Naive thymus-derived CD4-positive, alpha-beta T cell (primary cell): ENCODE measurements at regions not wholly inside any gene's neighbourhood (a gene's known extent, or its start where the extent isn't known, plus 50 kb on each side); places are given as distances from the start of the nearest gene placed in this dataset.
A peak's percentile ranks its signal among the peaks of the same experiment; 100 is the strongest.
"Not testable (repeated sequence)": the region's sequence is repeated elsewhere in the genome, so short reads cannot be mapped to it uniquely, and the experiment has no call there.

Source experiments
- ATAC-seq: fragments of 150-1000 bp; cut with Tn5 transposase; 2 replicates; pipeline ENCODE4 v1.10.0; 2021; ENCODE audit warnings: mild to moderate bottlenecking, moderate library complexity
- CTCF ChIA-PET: fragments of 350-600 bp; sonication (Branson Sonifier 250); formaldehyde crosslinking; loops from one replicate; lab custom pipeline; 2021; ENCODE audit warnings: antibody characterized with exemption; lab: Charles Lee
- POLR2A ChIA-PET: fragments of 350-600 bp; sonication (Branson Sonifier 250); formaldehyde crosslinking; loops from one replicate; lab custom pipeline; 2021; ENCODE audit warnings: antibody characterized with exemption, inconsistent platforms; lab: Charles Lee
- DNase-seq, 9 donors: peaks; one replicate each; pipeline versions ENCODE4 v3.0.0 to v3.0.0-alpha.2; 2020 to 2022; ENCODE audit warnings: mixed read lengths in 1 of 9
- H3K27ac ChIP-seq: one replicate; pipeline ENCODE4 v1.7.0; 2013; ENCODE audit warnings: mild to moderate bottlenecking, low read depth, low read length, moderate library complexity
- H3K27me3 ChIP-seq, 2 donors: one replicate each; pipeline ENCODE4 v1.7.0; 2013; ENCODE audit warnings: low read length in 2 of 2, mild to moderate bottlenecking in 2 of 2, moderate library complexity in 2 of 2; ENCODE audit not compliant: control insufficient read depth in 2 of 2, insufficient read depth in 2 of 2
- H3K36me3 ChIP-seq, 3 experiments: 1 replicate in 2 of 3; 2 replicates in 1 of 3; pipeline ENCODE4 v1.7.0; 2013; ENCODE audit warnings: low read length in 3 of 3, mild to moderate bottlenecking in 3 of 3, moderate library complexity in 1 of 3; ENCODE audit not compliant: insufficient read depth in 3 of 3, control insufficient read depth in 2 of 3
- H3K4me1 ChIP-seq, 2 donors: one replicate each; pipeline ENCODE4 v1.7.0; 2013; ENCODE audit warnings: low read length in 2 of 2, mild to moderate bottlenecking in 2 of 2, moderate library complexity in 1 of 2; ENCODE audit not compliant: control insufficient read depth in 2 of 2, insufficient read depth in 2 of 2
- H3K4me3 ChIP-seq: 2 replicates; pipeline ENCODE4 v1.7.0; 2013; ENCODE audit warnings: mild to moderate bottlenecking, low read length
- H3K9me3 ChIP-seq, 3 experiments: 1 replicate in 2 of 3; 2 replicates in 1 of 3; pipeline ENCODE4 v1.7.0; 2013; ENCODE audit warnings: low read length in 3 of 3; ENCODE audit not compliant: control insufficient read depth in 2 of 3
- H3K27ac Mint-ChIP-seq, 9 donors: one replicate each; pipeline ENCODE4 v1.8.0; 2020 to 2022; ENCODE audit warnings: mixed read lengths in 9 of 9, mild to moderate bottlenecking in 8 of 9, moderate library complexity in 5 of 9, inconsistent platforms in 2 of 9
- H3K27me3 Mint-ChIP-seq, 5 donors: one replicate each; pipeline ENCODE4 v1.8.0; 2021 to 2022; ENCODE audit warnings: mixed read lengths in 5 of 5, mild to moderate bottlenecking in 1 of 5
- H3K36me3 Mint-ChIP-seq, 5 donors: one replicate each; pipeline ENCODE4 v1.8.0; 2020 to 2022; ENCODE audit warnings: mixed read lengths in 5 of 5, mild to moderate bottlenecking in 3 of 5, inconsistent platforms in 1 of 5
- H3K4me1 Mint-ChIP-seq, 7 donors: one replicate each; pipeline ENCODE4 v1.8.0; 2020 to 2022; ENCODE audit warnings: mixed read lengths in 7 of 7, mild to moderate bottlenecking in 3 of 7, inconsistent platforms in 1 of 7
- H3K4me3 Mint-ChIP-seq, 10 donors: one replicate each; pipeline ENCODE4 v1.8.0; 2020 to 2022; ENCODE audit warnings: mild to moderate bottlenecking in 10 of 10, mixed read lengths in 10 of 10, moderate library complexity in 6 of 10, inconsistent platforms in 2 of 10
- H3K9me3 Mint-ChIP-seq, 11 donors: one replicate each; pipeline ENCODE4 v1.8.0; 2020 to 2022; ENCODE audit warnings: mixed read lengths in 11 of 11, mild to moderate bottlenecking in 4 of 11, inconsistent platforms in 1 of 11, moderate library complexity in 1 of 11
- intact Hi-C, 2 donors: fragments of 100-400 bp; cut with micrococcal nuclease; formaldehyde crosslinking; loops; one replicate each; pipeline ENCODE4 v1.15.1; 2023

DNA sequence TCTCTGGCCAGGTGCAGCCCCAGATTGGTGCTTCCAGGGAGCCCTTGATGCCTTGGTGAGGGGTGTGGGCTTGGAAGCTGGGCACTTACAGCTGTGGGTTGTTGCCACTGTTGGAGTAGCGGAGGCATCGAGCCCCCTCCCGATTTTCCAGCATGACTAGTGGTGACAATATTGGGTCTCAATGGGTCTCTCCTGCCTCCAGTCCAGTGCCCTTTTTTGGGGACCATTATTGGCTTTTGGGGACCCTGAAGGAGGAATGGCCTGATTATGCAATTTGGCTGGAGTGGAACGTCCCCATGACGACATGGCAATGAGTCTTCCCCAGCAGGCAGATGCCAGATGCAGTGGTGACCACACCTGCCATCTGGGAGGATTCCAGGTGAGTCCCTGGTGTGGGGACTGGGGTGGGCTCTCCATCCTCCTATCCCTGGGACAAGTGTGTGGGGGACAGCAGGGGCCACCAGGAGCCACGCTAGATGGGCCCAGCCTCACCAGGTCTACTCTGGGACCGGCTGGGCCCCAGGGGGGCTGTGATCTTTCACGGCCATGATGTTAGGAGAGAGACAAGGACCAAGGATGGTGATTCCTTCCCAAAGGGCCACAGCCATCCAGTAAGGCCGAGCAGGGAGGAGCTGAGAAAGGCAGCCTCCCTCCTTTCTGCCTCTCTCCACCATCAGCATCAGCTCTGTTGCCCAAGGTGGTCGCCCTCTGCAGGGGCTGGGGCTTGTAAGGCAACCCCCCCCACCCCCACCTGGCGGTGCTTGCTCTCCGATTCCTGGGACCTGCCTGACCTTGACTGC lies 196.8 kb downstream of the GOLGA6L6 start:
- Histone ChIP-seq H3K36me3 (no peaks in the 10 kb centered on the region), H3K4me1 (no peaks in the 10 kb centered on the region), H3K4me3 (no peak overlapping the region), H3K27ac (no peak overlapping the region), H3K9me3 (peaks cover 0 to 9% (median 0%) of the 10 kb centered on the region in 3 experiments), H3K27me3 (no peaks in the 10 kb centered on the region)
- Mint-ChIP-seq H3K9me3 (no peaks in the 10 kb centered on the region), H3K4me1 (no peaks in the 10 kb centered on the region), H3K4me3 (no peak overlapping the region), H3K36me3 (no peaks in the 10 kb centered on the region), H3K27me3 (peaks cover 0 to 2% (median 0%) of the 10 kb centered on the region in 5 donors), H3K27ac (no peak overlapping the region)
- ATAC-seq (no peak), DNase-seq (no peak)
- intact Hi-C loops, result no loop called here
- CTCF ChIA-PET, result no interaction called here
- POLR2A ChIA-PET, result no interaction called here

DNA sequence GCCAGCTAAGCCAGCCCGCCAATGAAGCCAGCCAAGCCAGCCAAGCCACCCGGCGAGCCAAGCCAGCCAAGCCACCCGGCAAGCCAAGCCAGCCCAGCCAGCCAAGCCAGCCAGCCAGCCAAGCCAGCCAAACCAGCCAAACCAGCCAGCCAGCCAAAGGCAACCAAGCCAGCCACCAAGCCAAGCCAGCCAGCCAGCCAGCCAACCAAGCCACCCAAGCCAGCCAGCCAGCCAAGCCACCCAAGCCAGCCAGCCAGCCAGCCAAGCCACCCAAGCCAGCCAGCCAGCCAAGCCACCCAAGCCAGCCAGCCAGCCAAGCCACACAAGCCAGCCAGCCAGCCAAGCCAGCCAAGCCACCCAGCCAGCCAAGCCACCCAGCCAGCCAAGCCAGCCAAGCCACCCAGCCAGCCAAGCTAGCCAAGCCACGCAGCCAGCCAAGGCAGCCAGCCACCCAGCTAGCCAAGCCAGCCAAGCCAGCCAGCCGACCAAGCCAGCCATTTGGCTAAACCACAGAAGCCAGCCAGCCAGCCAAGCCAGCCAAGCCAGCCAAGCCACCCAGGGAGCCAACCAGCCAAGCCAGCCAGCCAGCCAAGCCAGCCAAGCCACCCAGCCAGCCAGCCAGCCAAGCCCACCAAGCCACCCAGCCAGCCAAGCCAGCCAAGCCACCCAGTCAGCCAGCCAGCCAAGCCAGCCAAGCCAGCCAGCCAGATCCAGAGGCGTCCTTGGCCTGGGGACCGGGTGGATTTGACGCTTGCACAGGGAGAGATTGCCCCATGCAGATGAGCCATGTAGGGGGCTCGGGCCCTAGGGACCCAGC lies 198.0 kb downstream of the GOLGA6L6 start:
- H3K4me3 Mint-ChIP-seq, H3K27ac Mint-ChIP-seq, H3K27me3 Mint-ChIP-seq, H3K9me3 ChIP-seq, H3K4me1 ChIP-seq, H3K4me1 Mint-ChIP-seq, CTCF ChIA-PET, H3K4me3 ChIP-seq, H3K36me3 Mint-ChIP-seq, H3K27ac ChIP-seq, H3K27me3 ChIP-seq, DNase-seq, H3K9me3 Mint-ChIP-seq, POLR2A ChIA-PET, H3K36me3 ChIP-seq, ATAC-seq, intact Hi-C loops: not testable (repeated sequence)

DNA sequence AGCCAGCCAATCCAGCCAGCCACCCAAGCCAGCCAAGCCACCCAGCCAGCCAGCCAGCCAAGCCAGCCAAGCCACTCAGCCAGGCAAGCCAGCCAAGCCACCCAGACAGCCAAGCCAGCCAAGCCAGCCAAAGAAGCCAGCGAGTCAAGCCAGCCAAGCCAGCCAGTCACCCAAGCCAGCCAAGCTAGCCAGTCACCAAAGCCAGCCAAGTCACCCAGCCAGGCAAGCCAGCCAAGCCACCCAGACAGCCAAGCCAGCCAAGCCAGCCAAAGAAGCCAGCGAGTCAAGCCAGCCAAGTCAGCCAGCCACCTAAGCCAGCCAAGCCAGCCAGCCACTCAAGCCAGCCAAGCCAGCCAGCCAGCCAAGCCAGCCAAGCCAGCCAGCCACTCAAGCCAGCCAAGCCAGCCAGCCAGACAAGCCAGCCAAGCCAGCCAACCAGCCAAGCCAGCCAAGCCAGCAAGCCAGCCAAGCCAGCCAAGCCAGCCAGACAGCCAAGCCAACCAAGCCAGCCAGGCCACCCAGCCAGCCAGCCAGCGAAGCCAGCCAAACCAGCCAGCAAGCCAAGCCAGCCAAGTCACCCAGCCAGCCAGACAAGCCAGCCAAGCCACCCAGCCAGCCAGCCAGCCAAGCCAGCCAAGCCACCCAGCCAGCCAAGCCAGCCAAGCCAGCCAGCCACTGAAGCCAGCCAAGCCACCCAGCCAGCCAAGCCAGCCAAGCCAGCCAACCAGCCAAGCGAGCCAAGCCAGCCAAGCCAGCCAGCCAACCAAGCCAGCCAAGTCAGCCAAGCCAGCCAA lies 198.8 kb downstream of the GOLGA6L6 start:
- POLR2A ChIA-PET, result not testable (repeated sequence)

DNA sequence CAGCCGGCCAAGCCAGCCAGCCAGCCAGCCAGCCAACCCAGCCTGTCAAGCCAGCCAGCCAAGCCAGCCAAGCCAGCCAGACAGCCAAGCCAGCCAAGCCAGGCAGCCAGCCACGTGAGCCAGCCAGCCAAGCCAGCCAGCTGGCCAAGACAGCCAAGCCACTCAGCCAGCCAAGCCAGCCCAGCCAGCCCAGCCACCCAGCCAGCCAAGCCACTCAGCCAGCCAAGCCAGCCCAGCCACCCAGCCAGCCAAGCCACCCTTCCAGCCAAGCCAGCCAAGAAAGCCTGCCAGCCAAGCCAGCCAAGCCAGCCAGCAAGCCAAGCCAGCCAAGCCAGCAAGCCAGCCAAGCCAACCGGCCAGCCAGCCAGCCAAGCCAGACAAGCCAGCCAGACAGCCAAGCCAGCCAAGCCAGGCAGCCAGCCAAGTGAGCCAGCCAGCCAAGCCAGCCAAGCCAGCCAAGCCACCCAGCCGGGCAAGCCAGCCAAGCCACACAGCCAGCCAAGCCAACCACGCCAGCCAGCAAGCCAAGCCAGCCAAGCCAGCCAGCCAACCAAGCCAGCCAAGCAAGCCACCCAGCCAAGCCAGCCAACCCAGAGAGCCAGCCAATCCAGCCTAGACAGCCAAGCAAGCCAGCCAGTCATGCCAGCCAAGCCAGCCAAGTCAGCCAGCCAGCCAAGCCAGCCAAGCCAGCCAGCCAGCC lies 199.5 kb downstream of the GOLGA6L6 start:
- Mint-ChIP-seq H3K4me3 (no peak overlapping the region), H3K4me1 (no peaks in the 10 kb centered on the region), H3K9me3 (peaks cover 0 to 6% (median 3%) of the 10 kb centered on the region in 11 donors), H3K27ac (no peak overlapping the region), H3K27me3 (no peaks in the 10 kb centered on the region), H3K36me3 (peaks cover 0 to 2% (median 0%) of the 10 kb centered on the region in 5 donors)
- peak; percentile 22 for ATAC-seq
- H3K36me3 ChIP-seq, result no peaks in the 10 kb centered on the region
- H3K4me3 ChIP-seq, result no peak overlapping the region
- POLR2A ChIA-PET, result no interaction called here
- CTCF ChIA-PET, result no interaction called here
- H3K27me3 ChIP-seq, result no peaks in the 10 kb centered on the region
- DNase-seq, result peak in 5 of 9 donors; percentile 38 to 53 (median 44)
- intact Hi-C loops, result no loop called here
- H3K9me3 ChIP-seq, result peaks cover 0 to 9% (median 0%) of the 10 kb centered on the region in 3 experiments
- no peaks in the 10 kb centered on the region for H3K4me1 ChIP-seq
- no peak overlapping the region for H3K27ac ChIP-seq

More for the DNA sequence above, 198.8 kb downstream of the GOLGA6L6 start:
- H3K9me3 Mint-ChIP-seq, H3K4me1 Mint-ChIP-seq, H3K36me3 Mint-ChIP-seq, CTCF ChIA-PET, H3K27ac ChIP-seq, ATAC-seq, H3K4me3 ChIP-seq, H3K27me3 ChIP-seq, H3K27me3 Mint-ChIP-seq, H3K9me3 ChIP-seq, H3K27ac Mint-ChIP-seq, DNase-seq, H3K36me3 ChIP-seq, H3K4me3 Mint-ChIP-seq, H3K4me1 ChIP-seq, intact Hi-C loops: not testable (repeated sequence)

DNA sequence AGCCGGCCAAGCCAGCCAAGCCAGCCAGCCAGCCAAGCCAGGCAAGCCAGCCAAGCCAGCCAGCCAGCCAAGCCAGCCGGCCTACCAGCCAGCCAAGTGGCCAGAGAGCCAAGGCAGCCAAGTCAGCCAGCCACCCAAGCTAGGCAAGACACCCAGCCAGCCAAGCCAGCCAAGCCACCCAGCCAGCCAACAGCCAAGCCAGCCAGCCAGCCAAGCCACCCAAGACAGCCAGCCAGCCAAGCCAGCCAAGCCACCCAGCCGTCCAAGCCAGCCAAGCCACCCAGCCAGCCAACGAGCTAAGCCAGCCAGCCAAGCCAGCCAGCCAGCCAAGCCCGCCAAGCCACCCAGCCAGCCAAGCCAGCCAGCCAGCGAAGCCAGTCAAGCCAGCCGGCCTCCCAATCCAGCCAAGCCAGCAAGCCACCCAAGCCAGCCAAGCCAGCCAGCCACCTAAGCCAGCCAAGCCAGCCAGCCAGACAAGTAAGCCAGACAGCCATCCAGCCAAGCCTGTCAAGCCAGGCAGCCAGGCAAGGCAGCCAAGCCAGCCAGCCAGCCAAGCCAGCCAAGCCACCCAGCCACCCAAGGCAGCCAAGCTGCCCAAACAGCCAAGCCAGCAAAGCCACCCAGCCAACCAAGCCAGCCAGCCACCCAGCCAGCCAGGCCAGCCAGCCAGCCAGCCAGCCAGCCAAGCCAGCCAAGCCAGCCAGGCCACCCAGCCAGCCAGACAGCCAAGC lies 200.5 kb downstream of the GOLGA6L6 start:
- POLR2A ChIA-PET, result interaction anchor here (0.7 kb wide), 1 partner anchor 45 kb away, joined by 4 read pairs; no protein-coding TSS in a partner anchor
- Histone ChIP-seq H3K36me3 (no peaks in the 10 kb centered on the region), H3K27me3 (no peaks in the 10 kb centered on the region), H3K4me1 (no peaks in the 10 kb centered on the region), H3K9me3 (peaks cover 0 to 5% (median 0%) of the 10 kb centered on the region in 3 experiments), H3K4me3 (no peak overlapping the region), H3K27ac (no peak overlapping the region)
- Mint-ChIP-seq H3K27ac (no peak overlapping the region), H3K36me3 (peaks cover 0 to 4% (median 0%) of the 10 kb centered on the region in 5 donors), H3K27me3 (no peaks in the 10 kb centered on the region), H3K9me3 (peaks cover 0 to 9% (median 6%) of the 10 kb centered on the region in 11 donors), H3K4me3 (no peak overlapping the region), H3K4me1 (no peaks in the 10 kb centered on the region)
- intact Hi-C loops, result no loop called here
- ATAC-seq (peak; percentile 40), DNase-seq (peak in 6 of 9 donors; percentile 40 to 52 (median 48))
- CTCF ChIA-PET, result no interaction called here
